ENCODE measurements at regions not wholly inside any gene's neighbourhood (a gene's known extent, or its start where the extent isn't known, plus 50 kb on each side); places are given as distances from the start of the nearest gene placed in this dataset.

DNA sequence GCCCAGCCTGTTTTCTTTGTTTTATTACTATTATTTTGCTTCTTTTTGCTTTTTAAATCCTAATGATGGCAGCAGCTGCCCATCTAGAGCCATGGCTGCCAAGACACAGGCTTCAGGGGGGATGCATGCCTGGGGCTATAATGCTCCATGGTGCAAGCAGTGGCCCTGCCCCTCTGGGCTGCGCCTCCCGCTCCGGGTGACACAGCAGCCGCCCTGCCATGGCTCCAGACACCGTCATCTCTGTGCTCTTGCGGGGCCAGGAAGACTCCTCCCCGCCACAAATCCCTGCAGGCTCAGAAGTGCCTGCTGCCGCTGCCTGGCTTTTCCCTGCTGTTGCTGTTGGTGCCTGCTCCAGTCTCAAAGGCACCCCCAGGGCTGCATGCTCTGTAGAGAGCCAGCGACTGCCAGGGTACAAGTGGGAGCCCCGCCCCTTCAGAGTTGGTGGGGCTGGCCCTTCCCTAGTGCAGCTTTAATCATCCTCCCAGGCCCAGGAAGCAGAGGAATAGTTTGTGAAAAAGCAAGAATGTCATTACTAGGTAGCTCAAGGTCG, 581.5 kb downstream of the FGF9 start:
- DNase-seq (no peak), ATAC-seq (replicated peaks) (no peak)

GRCh38 chr13:22253107-22253506, 582.2 kb downstream of the FGF9 start:
- peaks cover 0 to 4% of the 10 kb centered on the region in 2 donors for H3K27me3 Mint-ChIP-seq
- ATAC-seq (replicated peaks) (no peak), DNase-seq (no peak)
- peaks cover 0 to 2% of the 10 kb centered on the region in 2 donors for H3K9me3 Mint-ChIP-seq
- H3K36me3 Mint-ChIP-seq: no peaks in the 10 kb centered on the region
- no peak overlapping the region for H3K27ac Mint-ChIP-seq
- no peaks in the 10 kb centered on the region for H3K4me1 Mint-ChIP-seq
- no peak overlapping the region for H3K4me3 Mint-ChIP-seq

More for the DNA sequence above, 581.5 kb downstream of the FGF9 start:
- Mint-ChIP-seq H3K4me1 (peaks cover 0 to 2% of the 10 kb centered on the region in 2 donors), H3K27ac (no peak overlapping the region), H3K36me3 (no peaks in the 10 kb centered on the region), H3K9me3 (peaks cover 0 to 2% of the 10 kb centered on the region in 2 donors), H3K4me3 (no peak overlapping the region), H3K27me3 (peaks cover 0 to 5% of the 10 kb centered on the region in 2 donors)

- DNase-seq (no peak), ATAC-seq (replicated peaks) (no peak)
- H3K9me3 Mint-ChIP-seq: no peaks in the 10 kb centered on the region
- no peaks in the 10 kb centered on the region for H3K36me3 Mint-ChIP-seq
- no peaks in the 10 kb centered on the region for H3K4me1 Mint-ChIP-seq
- no peak overlapping the region for H3K4me3 Mint-ChIP-seq
- H3K27me3 Mint-ChIP-seq: peaks cover 0 to 8% of the 10 kb centered on the region in 2 donors
- no peak overlapping the region for H3K27ac Mint-ChIP-seq
Observed at GRCh38 chr13:22256111-22256639, 585.3 kb downstream of the FGF9 start.

- no peak for ATAC-seq (replicated peaks)
- Mint-ChIP-seq H3K27me3 (peaks cover 0 to 8% of the 10 kb centered on the region in 2 donors), H3K4me1 (no peaks in the 10 kb centered on the region), H3K9me3 (no peaks in the 10 kb centered on the region), H3K4me3 (no peak overlapping the region), H3K36me3 (no peaks in the 10 kb centered on the region), H3K27ac (no peak overlapping the region)
- DNase-seq: no peak
Observed at GRCh38 chr13:22262001-22262885, 591.4 kb downstream of the FGF9 start.

GRCh38 chr13:22263185-22263584, 592.3 kb downstream of the FGF9 start:
- no peak for ATAC-seq (replicated peaks)
- DNase-seq: no peak
- Mint-ChIP-seq H3K4me1 (no peaks in the 10 kb centered on the region), H3K27ac (no peak overlapping the region), H3K9me3 (no peaks in the 10 kb centered on the region), H3K4me3 (no peak overlapping the region), H3K27me3 (peaks cover 0 to 8% of the 10 kb centered on the region in 2 donors), H3K36me3 (no peaks in the 10 kb centered on the region)

DNA sequence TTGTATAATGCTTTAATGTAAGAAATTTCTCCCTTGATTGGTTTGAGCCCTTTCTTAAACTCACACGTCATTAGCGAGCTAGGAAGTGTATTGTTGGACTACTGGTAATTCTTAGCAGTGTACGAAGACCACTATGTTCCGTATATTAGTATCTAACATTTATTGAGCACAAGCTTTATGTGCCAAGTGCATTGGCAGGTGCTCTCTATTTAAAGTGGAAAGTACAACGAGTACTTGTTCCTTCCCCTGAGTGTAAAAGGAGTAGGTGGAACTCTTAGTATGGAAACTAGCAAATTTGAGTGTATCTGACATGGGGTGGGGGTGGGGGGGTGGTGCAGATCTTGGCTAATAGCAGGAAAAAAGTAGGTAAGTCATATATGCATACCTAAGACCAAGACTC, 594.7 kb downstream of the FGF9 start:
- ATAC-seq (replicated peaks): no peak
- no peaks in the 10 kb centered on the region for H3K36me3 Mint-ChIP-seq
- H3K9me3 Mint-ChIP-seq: no peaks in the 10 kb centered on the region
- H3K4me3 Mint-ChIP-seq: no peak overlapping the region
- peaks cover 0 to 2% of the 10 kb centered on the region in 2 donors for H3K27me3 Mint-ChIP-seq
- peaks cover 2 to 3% of the 10 kb centered on the region in 2 donors for H3K4me1 Mint-ChIP-seq
- H3K27ac Mint-ChIP-seq: no peak overlapping the region
- DNase-seq: no peak

DNA sequence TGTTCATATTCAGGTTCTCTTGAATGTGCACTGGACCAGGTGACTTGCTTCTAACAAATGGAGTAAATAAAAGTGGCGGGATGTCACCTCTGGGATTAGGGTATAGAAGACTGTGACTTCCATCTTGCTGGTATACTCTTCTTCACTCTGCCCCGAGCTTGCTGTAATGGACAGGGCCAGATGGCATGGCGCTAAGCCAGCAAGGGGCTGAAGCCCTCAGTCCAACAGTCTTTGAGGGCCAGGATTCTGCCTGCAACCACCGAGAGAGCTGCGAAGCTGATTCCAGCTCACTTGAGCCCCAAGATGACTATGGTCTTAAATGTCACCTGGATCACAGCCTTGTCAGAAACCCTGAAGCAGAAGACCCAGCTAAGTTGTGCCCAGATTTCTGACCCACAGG, 600.0 kb downstream of the FGF9 start:
- H3K36me3 Mint-ChIP-seq: no peaks in the 10 kb centered on the region
- ATAC-seq (replicated peaks) (no peak), DNase-seq (no peak)
- H3K4me1 Mint-ChIP-seq: peaks cover 3 to 9% of the 10 kb centered on the region in 2 donors
- H3K9me3 Mint-ChIP-seq: no peaks in the 10 kb centered on the region
- peaks cover 0 to 6% of the 10 kb centered on the region in 2 donors for H3K27me3 Mint-ChIP-seq
- H3K27ac Mint-ChIP-seq: no peak overlapping the region
- no peak overlapping the region for H3K4me3 Mint-ChIP-seq

GRCh38 chr13:22271903-22272302, 601.0 kb downstream of the FGF9 start:
- no peak overlapping the region for H3K27ac Mint-ChIP-seq

DNA sequence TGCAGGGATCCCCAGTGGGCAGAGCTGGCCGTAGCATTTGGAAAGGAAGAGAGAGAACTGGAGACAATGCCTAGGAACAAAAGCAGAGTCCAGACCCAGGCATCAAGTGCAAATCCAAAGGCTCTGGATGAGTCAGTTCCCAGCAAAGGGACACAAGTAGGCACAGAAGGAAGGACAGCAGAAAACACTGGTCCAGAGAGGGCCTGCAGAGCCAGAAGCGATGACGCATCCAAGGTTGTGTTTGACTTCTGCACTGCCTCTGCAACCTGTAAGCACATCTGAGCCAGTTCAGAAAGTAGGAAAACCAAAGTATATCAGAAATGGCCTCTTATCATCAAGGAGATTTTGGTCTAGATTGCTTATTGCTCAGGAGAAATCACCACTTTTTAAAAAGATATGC, 604.5 kb downstream of the FGF9 start:
- ATAC-seq (replicated peaks) (no peak), DNase-seq (no peak)
- no peaks in the 10 kb centered on the region for H3K9me3 Mint-ChIP-seq
- H3K27me3 Mint-ChIP-seq: peaks cover 6% of the 10 kb centered on the region in 2 donors
- peaks cover 3 to 15% of the 10 kb centered on the region in 2 donors for H3K4me1 Mint-ChIP-seq
- H3K36me3 Mint-ChIP-seq: no peaks in the 10 kb centered on the region
- H3K4me3 Mint-ChIP-seq: no peak overlapping the region
- no peak overlapping the region for H3K27ac Mint-ChIP-seq

More at GRCh38 chr13:22271903-22272302, 601.0 kb downstream of the FGF9 start:
- H3K9me3 Mint-ChIP-seq: no peaks in the 10 kb centered on the region
- H3K4me1 Mint-ChIP-seq: peaks cover 3 to 13% of the 10 kb centered on the region in 2 donors
- ATAC-seq (replicated peaks): no peak
- no peak for DNase-seq
- no peaks in the 10 kb centered on the region for H3K36me3 Mint-ChIP-seq
- H3K4me3 Mint-ChIP-seq: no peak overlapping the region
- peaks cover 0 to 6% of the 10 kb centered on the region in 2 donors for H3K27me3 Mint-ChIP-seq

DNA sequence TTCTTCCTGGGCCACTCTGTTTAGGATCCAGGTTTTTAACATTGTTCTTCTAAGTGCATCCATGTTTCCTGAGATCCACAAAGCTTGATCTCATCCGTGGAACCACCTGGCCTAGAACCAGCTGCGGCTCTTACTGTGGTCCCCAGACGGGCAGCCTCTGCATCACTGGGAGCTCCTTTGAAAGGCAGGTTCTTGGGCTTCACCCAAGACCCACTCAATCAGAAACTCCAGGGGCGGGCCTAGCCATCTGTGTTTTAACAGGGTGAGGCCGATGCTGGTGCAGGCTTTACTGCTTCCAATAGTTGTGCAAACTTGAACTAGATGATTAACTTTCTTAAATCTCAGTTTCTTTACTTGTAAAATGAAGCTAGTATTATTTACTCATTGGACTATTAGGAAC, 605.7 kb downstream of the FGF9 start:
- H3K4me3 Mint-ChIP-seq: no peak overlapping the region
- H3K36me3 Mint-ChIP-seq: no peaks in the 10 kb centered on the region
- ATAC-seq (replicated peaks) (no peak), DNase-seq (no peak)
- H3K9me3 Mint-ChIP-seq: no peaks in the 10 kb centered on the region
- H3K4me1 Mint-ChIP-seq: peaks cover 0 to 12% of the 10 kb centered on the region in 2 donors
- peaks cover 0 to 6% of the 10 kb centered on the region in 2 donors for H3K27me3 Mint-ChIP-seq
- no peak overlapping the region for H3K27ac Mint-ChIP-seq

- no peaks in the 10 kb centered on the region for H3K36me3 Mint-ChIP-seq
- H3K9me3 Mint-ChIP-seq: no peaks in the 10 kb centered on the region
- no peak overlapping the region for H3K27ac Mint-ChIP-seq
- ATAC-seq (replicated peaks) (peak; percentile 85 to 86), DNase-seq (peak; percentile 54)
- peaks cover 0 to 12% of the 10 kb centered on the region in 2 donors for H3K4me1 Mint-ChIP-seq
- H3K27me3 Mint-ChIP-seq: peaks cover 0 to 6% of the 10 kb centered on the region in 2 donors
- no peak overlapping the region for H3K4me3 Mint-ChIP-seq
Observed at GRCh38 chr13:22278336-22278929, 607.6 kb downstream of the FGF9 start.

- no peak for DNase-seq
- no peak overlapping the region for H3K27ac Mint-ChIP-seq
- peaks cover 9 to 27% of the 10 kb centered on the region in 2 donors for H3K4me1 Mint-ChIP-seq
- no peaks in the 10 kb centered on the region for H3K36me3 Mint-ChIP-seq
- H3K4me3 Mint-ChIP-seq: no peak overlapping the region
- peaks cover 8 to 13% of the 10 kb centered on the region in 2 donors for H3K27me3 Mint-ChIP-seq
- ATAC-seq (replicated peaks): peak; percentile 23 to 60
- no peaks in the 10 kb centered on the region for H3K9me3 Mint-ChIP-seq
Observed at GRCh38 chr13:22285867-22286266, 615.0 kb downstream of the FGF9 start.

DNA sequence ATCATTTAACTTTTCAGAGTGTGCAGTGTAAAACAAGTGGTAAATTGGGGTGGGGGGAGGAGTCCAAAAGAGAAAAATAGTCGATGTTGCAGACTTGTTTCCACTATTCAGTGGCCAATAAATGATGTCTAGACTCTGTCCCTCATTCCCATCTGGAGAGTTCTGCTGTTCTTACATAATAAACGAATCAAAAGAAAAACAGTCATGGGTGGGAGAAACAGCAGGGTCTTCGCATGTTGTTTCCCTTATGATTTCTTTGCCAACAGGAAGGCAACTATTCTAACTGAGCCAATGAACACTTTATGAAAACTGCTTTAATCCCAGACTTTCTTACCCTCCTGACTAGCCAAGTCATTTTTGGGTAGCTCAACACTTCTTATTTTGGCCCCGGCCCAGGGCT, 615.5 kb downstream of the FGF9 start:
- DNase-seq (no peak), ATAC-seq (replicated peaks) (no peak)
- no peaks in the 10 kb centered on the region for H3K36me3 Mint-ChIP-seq
- no peaks in the 10 kb centered on the region for H3K9me3 Mint-ChIP-seq
- H3K27ac Mint-ChIP-seq: no peak overlapping the region
- H3K4me3 Mint-ChIP-seq: no peak overlapping the region
- H3K27me3 Mint-ChIP-seq: peaks cover 8 to 13% of the 10 kb centered on the region in 2 donors
- peaks cover 9 to 27% of the 10 kb centered on the region in 2 donors for H3K4me1 Mint-ChIP-seq

GRCh38 chr13:22287343-22287920, 616.6 kb downstream of the FGF9 start:
- H3K27me3 Mint-ChIP-seq: peaks cover 8 to 13% of the 10 kb centered on the region in 2 donors
- DNase-seq (no peak), ATAC-seq (replicated peaks) (peak; percentile 23 to 56)
- H3K4me3 Mint-ChIP-seq: no peak overlapping the region
- peaks cover 9 to 27% of the 10 kb centered on the region in 2 donors for H3K4me1 Mint-ChIP-seq
- no peak overlapping the region for H3K27ac Mint-ChIP-seq
- H3K36me3 Mint-ChIP-seq: no peaks in the 10 kb centered on the region
- no peaks in the 10 kb centered on the region for H3K9me3 Mint-ChIP-seq

Data from stimulated activated naive B cell treated with anti-CD40 and anti-IgM and Interleukin-4, amounts not matched to agents 10 μg/mL and 1 μg/mL and 100 μg/mL, for 72 hours (primary cell).